ENCODE measurements at regions not wholly inside any gene's neighbourhood (a gene's known extent, or its start where the extent isn't known, plus 50 kb on each side); places are given as distances from the start of the nearest gene placed in this dataset.
"Not testable (repeated sequence)": the region's sequence is repeated elsewhere in the genome, so short reads cannot be mapped to it uniquely, and the experiment has no call there.

- no peak for DNase-seq (ENCODE audit: low read depth)
Measured at GRCh38 chr16:62755938-62756337, 719.7 kb upstream of the CDH8 start.

GRCh38 chr16:62752854-62753253 is 716.6 kb upstream of the CDH8 start:
- no peak for DNase-seq (ENCODE audit: low read depth)

- DNase-seq (ENCODE audit: low read depth) = no peak
Measured at GRCh38 chr16:62751218-62751617, 715.0 kb upstream of the CDH8 start.

GRCh38 chr16:62741692-62742091 is 705.5 kb upstream of the CDH8 start:
- no peak for DNase-seq (ENCODE audit: low read depth)

- DNase-seq (ENCODE audit: low read depth) = no peak
Measured at GRCh38 chr16:62738666-62739460, 702.6 kb upstream of the CDH8 start.

- DNase-seq (ENCODE audit: low read depth) = no peak
Measured at GRCh38 chr16:62732092-62732491, 695.9 kb upstream of the CDH8 start.

- DNase-seq (ENCODE audit: low read depth) = not testable (repeated sequence)
Measured at GRCh38 chr16:62724670-62725269, 688.5 kb upstream of the CDH8 start.

GRCh38 chr16:62720651-62721050 is 684.4 kb upstream of the CDH8 start:
- no peak for DNase-seq (ENCODE audit: low read depth)

- no peak for DNase-seq (ENCODE audit: low read depth)
Measured at GRCh38 chr16:62717026-62717425, 680.8 kb upstream of the CDH8 start.

- DNase-seq (ENCODE audit: low read depth) = no peak
Measured at GRCh38 chr16:62715701-62716100, 679.5 kb upstream of the CDH8 start.

- DNase-seq (ENCODE audit: low read depth) = no peak
Measured at GRCh38 chr16:62712566-62712965, 676.3 kb upstream of the CDH8 start.

GRCh38 chr16:62711797-62712196 is 675.6 kb upstream of the CDH8 start:
- no peak for DNase-seq (ENCODE audit: low read depth)

- DNase-seq (ENCODE audit: low read depth) = no peak
Measured at GRCh38 chr16:62709794-62710193, 673.6 kb upstream of the CDH8 start.

GRCh38 chr16:62701426-62701825 is 665.2 kb upstream of the CDH8 start:
- no peak for DNase-seq (ENCODE audit: low read depth)

GRCh38 chr16:62700426-62701294 is 664.4 kb upstream of the CDH8 start:
- no peak for DNase-seq (ENCODE audit: low read depth)

- no peak for DNase-seq (ENCODE audit: low read depth)
Measured at GRCh38 chr16:62692685-62693084, 656.4 kb upstream of the CDH8 start.

GRCh38 chr16:62681819-62682218 is 645.6 kb upstream of the CDH8 start:
- no peak for DNase-seq (ENCODE audit: low read depth)

- DNase-seq (ENCODE audit: low read depth) = no peak
Measured at GRCh38 chr16:62678796-62679195, 642.6 kb upstream of the CDH8 start.

GRCh38 chr16:62676306-62676705 is 640.1 kb upstream of the CDH8 start:
- DNase-seq (ENCODE audit: low read depth) = no peak

GRCh38 chr16:62665269-62665668 is 629.0 kb upstream of the CDH8 start:
- no peak for DNase-seq (ENCODE audit: low read depth)

GRCh38 chr16:62664566-62664965 is 628.3 kb upstream of the CDH8 start:
- no peak for DNase-seq (ENCODE audit: low read depth)

- no peak for DNase-seq (ENCODE audit: low read depth)
Measured at GRCh38 chr16:62661435-62661834, 625.2 kb upstream of the CDH8 start.

- no peak for DNase-seq (ENCODE audit: low read depth)
Measured at GRCh38 chr16:62657116-62657515, 620.9 kb upstream of the CDH8 start.

All from amniotic epithelial cell (primary cell).